HL-60 (cell line): ENCODE measurements at regions not wholly inside any gene's neighbourhood (a gene's known extent, or its start where the extent isn't known, plus 50 kb on each side); places are given as distances from the start of the nearest gene placed in this dataset.

Source experiments
- DNase-seq, 2 experiments: peaks; one replicate each; pipeline ENCODE4 v3.0.0-alpha.2; 2010 to 2020; ENCODE audit warnings: low read depth in 1 of 2, low spot score in 1 of 2
- H3K27ac ChIP-seq: fragments of 250-450 bp; sonication (Bioruptor Pico); replicated peaks from 2 replicates; pipeline ENCODE4 v1.5.1; 2020; ENCODE audit warnings: mild to moderate bottlenecking, moderate library complexity
- H3K27me3 ChIP-seq: fragments of 250-450 bp; sonication (Bioruptor Pico); 2 replicates; pipeline ENCODE4 v1.5.1; 2021; ENCODE audit warnings: mild to moderate bottlenecking, moderate library complexity; ENCODE audit not compliant: insufficient read depth, poor library complexity, severe bottlenecking
- H3K4me3 ChIP-seq: replicated peaks from 2 replicates; pipeline ENCODE4 v1.5.1; 2011; ENCODE audit warnings: mild to moderate bottlenecking, control low read depth, low read length; ENCODE audit not compliant: insufficient read depth
- GABPA ChIP-seq: IDR thresholded peaks from 2 replicates; pipeline ENCODE4 v1.6.1; 2012; ENCODE audit warnings: low read depth
- POLR2AphosphoS5 ChIP-seq: IDR thresholded peaks from 2 replicates; pipeline ENCODE4 v1.6.1; 2012; ENCODE audit warnings: low read depth
- SPI1 ChIP-seq: IDR thresholded peaks from 2 replicates; pipeline ENCODE4 v1.6.1; 2012; ENCODE audit warnings: low read depth, mild to moderate bottlenecking, borderline replicate concordance
- TF ChIP-seq, protein P1 (sequence below): IDR thresholded peaks from 2 replicates; pipeline ENCODE4 v1.6.1; 2012; ENCODE audit warnings: low read depth; ENCODE audit not compliant: insufficient replicate concordance
- TF ChIP-seq, protein P2 (sequence below): IDR thresholded peaks from one replicate; pipeline ENCODE4 v1.5.1; 2011; ENCODE audit warnings: low read length, control low read depth, inconsistent platforms; ENCODE audit not compliant: insufficient read depth

DNA sequence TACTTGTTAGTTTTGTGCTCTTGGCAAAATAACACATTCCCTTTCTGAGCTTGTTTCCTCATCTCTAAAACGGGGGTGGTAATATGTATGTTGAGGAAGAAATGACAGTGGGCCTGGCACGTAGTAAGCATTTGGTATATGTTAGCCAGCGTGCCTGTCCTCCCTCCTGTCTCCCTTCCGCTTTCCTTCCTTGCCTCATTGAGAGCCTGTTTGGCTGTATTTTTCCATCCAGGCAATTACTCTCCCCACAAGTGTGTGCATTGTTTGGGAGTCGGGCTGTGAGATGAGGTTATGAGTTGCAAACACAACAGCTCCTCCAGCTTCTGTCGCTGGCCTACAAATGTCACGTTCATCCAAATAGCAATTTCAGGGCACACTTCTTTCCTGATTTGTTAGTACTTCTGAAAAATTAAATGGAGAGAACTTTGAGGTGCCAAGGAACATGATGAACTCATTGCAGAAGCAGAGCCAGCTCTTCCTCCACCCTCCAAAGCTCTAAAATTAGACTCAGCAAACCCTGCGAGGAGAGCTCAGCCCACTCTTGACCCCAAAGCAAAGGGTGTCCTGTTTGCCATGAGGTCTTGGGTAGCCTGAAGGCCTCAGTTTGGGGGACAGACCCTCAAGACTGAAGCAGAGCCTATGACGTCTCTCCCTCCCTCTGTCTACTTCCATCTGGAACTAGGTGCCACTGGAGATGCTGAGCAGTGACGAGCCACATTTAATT lies 50.7 kb upstream of the TOX2 start:
- no peaks in the 10 kb centered on the region for H3K27me3 ChIP-seq
- TF ChIP-seq SPI1 (no peak), GABPA (no peak), POLR2AphosphoS5 (no peak)
- TF ChIP-seq, protein P1, sequence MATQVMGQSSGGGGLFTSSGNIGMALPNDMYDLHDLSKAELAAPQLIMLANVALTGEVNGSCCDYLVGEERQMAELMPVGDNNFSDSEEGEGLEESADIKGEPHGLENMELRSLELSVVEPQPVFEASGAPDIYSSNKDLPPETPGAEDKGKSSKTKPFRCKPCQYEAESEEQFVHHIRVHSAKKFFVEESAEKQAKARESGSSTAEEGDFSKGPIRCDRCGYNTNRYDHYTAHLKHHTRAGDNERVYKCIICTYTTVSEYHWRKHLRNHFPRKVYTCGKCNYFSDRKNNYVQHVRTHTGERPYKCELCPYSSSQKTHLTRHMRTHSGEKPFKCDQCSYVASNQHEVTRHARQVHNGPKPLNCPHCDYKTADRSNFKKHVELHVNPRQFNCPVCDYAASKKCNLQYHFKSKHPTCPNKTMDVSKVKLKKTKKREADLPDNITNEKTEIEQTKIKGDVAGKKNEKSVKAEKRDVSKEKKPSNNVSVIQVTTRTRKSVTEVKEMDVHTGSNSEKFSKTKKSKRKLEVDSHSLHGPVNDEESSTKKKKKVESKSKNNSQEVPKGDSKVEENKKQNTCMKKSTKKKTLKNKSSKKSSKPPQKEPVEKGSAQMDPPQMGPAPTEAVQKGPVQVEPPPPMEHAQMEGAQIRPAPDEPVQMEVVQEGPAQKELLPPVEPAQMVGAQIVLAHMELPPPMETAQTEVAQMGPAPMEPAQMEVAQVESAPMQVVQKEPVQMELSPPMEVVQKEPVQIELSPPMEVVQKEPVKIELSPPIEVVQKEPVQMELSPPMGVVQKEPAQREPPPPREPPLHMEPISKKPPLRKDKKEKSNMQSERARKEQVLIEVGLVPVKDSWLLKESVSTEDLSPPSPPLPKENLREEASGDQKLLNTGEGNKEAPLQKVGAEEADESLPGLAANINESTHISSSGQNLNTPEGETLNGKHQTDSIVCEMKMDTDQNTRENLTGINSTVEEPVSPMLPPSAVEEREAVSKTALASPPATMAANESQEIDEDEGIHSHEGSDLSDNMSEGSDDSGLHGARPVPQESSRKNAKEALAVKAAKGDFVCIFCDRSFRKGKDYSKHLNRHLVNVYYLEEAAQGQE = no peak
- TF ChIP-seq, protein P2, sequence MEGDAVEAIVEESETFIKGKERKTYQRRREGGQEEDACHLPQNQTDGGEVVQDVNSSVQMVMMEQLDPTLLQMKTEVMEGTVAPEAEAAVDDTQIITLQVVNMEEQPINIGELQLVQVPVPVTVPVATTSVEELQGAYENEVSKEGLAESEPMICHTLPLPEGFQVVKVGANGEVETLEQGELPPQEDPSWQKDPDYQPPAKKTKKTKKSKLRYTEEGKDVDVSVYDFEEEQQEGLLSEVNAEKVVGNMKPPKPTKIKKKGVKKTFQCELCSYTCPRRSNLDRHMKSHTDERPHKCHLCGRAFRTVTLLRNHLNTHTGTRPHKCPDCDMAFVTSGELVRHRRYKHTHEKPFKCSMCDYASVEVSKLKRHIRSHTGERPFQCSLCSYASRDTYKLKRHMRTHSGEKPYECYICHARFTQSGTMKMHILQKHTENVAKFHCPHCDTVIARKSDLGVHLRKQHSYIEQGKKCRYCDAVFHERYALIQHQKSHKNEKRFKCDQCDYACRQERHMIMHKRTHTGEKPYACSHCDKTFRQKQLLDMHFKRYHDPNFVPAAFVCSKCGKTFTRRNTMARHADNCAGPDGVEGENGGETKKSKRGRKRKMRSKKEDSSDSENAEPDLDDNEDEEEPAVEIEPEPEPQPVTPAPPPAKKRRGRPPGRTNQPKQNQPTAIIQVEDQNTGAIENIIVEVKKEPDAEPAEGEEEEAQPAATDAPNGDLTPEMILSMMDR = no peak
- no peak for DNase-seq
- H3K27ac ChIP-seq = no peak overlapping the region
- H3K4me3 ChIP-seq = no peak overlapping the region

DNA sequence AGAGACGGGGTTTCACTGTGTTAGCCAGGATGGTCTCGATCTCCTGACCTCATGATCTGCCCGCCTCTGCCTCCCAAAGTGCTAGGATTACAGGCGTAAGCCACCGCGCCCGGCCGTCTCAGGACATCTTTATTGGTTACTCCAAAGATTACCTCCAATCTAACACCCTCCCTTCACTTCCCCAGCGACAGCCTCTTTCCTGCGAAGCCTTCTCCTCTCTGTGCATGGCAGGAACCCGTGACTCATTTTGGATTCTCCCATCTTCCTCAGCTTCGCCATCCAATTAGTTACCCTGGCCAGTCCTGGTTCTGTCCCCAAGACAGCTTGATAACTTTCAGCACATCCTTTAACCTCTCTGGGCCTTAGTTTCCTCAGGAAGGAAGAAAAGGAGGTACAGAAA lies 51.3 kb upstream of the TOX2 start:
- DNase-seq = no peak
- Histone ChIP-seq H3K27ac (no peak overlapping the region), H3K4me3 (no peak overlapping the region), H3K27me3 (no peaks in the 10 kb centered on the region)
- TF ChIP-seq, protein P1 = no peak
- TF ChIP-seq GABPA = no peak
- TF ChIP-seq, protein P2 = no peak
- no peak for TF ChIP-seq SPI1
- TF ChIP-seq POLR2AphosphoS5 = no peak

DNA sequence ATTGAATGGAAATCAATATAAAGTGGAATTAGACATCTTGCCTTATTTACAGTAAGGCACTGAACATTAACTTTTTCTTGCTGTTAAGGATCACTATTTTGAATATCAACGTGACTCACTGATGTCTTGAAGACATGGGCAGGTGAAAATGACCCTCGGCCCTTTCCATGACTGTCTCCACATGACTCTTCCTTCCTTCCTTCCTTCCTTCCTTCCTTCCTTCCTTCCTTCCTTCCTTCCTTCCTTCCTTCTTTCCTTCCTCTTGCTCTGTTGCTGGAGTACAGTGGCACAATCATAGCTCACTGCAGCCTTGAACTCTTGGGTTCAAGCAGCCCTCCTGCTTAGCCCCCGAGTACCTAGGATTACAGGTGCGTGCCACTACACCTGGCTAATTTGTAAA lies 52.2 kb upstream of the TOX2 start:
- no peak overlapping the region for H3K27ac ChIP-seq
- H3K27me3 ChIP-seq = no peaks in the 10 kb centered on the region
- no peak overlapping the region for H3K4me3 ChIP-seq
- TF ChIP-seq, protein P2 = no peak
- TF ChIP-seq, protein P1 = no peak
- no peak for TF ChIP-seq POLR2AphosphoS5
- TF ChIP-seq SPI1 = no peak
- TF ChIP-seq GABPA = no peak
- no peak for DNase-seq
